Muscle layer of colon (tissue), 2 donors: ENCODE measurements at regions not wholly inside any gene's neighbourhood (a gene's known extent, or its start where the extent isn't known, plus 50 kb on each side); places are given as distances from the start of the nearest gene placed in this dataset.
A peak's percentile ranks its signal among the peaks of the same experiment; 100 is the strongest.

Source experiments
- H3K27ac ChIP-seq: one replicate; pipeline ENCODE4 v1.7.0; 2013; ENCODE audit warnings: low read depth, mild to moderate bottlenecking, low read length, moderate library complexity
- H3K27me3 ChIP-seq, 2 donors: one replicate each; pipeline ENCODE4 v1.7.0; 2013; ENCODE audit warnings: low read length in 2 of 2, mild to moderate bottlenecking in 2 of 2; ENCODE audit not compliant: insufficient read depth in 2 of 2, control insufficient read depth in 1 of 2
- H3K36me3 ChIP-seq: one replicate; pipeline ENCODE4 v1.7.0; 2013; ENCODE audit warnings: mild to moderate bottlenecking, low read length; ENCODE audit not compliant: insufficient read depth
- H3K4me1 ChIP-seq: one replicate; pipeline ENCODE4 v1.7.0; 2013; ENCODE audit warnings: mild to moderate bottlenecking, low read length; ENCODE audit not compliant: insufficient read depth
- H3K4me3 ChIP-seq, 2 donors: one replicate each; pipeline ENCODE4 v1.7.0; 2013; ENCODE audit warnings: low read length in 2 of 2, low read depth in 1 of 2, mild to moderate bottlenecking in 1 of 2, moderate library complexity in 1 of 2
- H3K9ac ChIP-seq: one replicate; pipeline ENCODE4 v1.7.0; 2013; ENCODE audit warnings: low read length
- H3K9me3 ChIP-seq: one replicate; pipeline ENCODE4 v1.7.0; 2013; ENCODE audit warnings: mild to moderate bottlenecking, low read length
- donor health status: abdominal sarcoma.
- donor health status: Adenocarcinoma of cecum.

DNA sequence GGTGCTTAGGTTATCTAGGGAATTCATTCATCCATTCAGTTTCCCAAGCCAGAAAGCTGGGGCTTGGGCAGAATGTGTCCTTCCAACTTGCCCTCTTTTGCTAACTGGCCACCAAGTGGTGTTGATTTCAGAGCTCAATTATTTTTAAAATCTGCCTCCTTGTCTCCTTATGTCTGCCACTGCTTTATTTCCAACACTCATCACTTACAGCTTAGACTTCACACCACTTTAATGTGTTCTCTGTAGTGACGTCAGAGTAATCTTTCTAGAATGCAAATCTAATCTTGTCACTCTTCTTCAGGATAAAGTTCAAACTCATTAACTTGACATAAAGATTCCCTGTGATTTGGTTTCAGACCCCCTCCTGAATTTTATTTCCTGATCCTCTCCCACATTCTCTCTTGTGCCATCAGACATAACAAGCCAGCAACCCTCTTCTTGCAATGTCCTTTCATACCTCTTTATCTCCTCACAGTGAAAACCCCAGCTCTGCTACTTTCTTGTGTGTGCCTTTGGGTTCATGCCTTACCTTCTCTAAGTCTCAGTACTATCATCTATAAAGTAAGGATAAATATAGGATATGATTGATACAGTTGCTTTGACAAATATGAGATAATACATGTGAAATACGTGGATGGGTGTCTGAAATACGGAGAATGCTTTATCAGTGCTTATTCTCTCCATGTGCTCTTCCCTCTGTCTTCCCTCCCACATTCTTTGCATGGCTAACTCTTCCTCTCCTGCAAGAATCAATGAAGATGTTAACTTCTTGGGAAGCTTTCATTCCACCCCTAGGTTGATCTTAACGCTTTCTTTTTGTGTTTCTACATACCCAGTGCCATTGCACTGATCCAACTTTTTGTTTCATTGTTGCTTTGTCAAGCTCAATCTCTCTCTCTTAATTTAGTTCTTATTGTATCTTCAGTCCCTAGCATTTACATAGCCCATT is 522.7 kb upstream of the FZD8 start:
- H3K36me3 ChIP-seq: no peaks in the 10 kb centered on the region
- H3K9me3 ChIP-seq: no peaks in the 10 kb centered on the region
- H3K9ac ChIP-seq: no peak overlapping the region
- H3K4me3 ChIP-seq: no peak overlapping the region
- H3K4me1 ChIP-seq: no peaks in the 10 kb centered on the region
- H3K27ac ChIP-seq: no peak overlapping the region
- no peaks in the 10 kb centered on the region for H3K27me3 ChIP-seq

DNA sequence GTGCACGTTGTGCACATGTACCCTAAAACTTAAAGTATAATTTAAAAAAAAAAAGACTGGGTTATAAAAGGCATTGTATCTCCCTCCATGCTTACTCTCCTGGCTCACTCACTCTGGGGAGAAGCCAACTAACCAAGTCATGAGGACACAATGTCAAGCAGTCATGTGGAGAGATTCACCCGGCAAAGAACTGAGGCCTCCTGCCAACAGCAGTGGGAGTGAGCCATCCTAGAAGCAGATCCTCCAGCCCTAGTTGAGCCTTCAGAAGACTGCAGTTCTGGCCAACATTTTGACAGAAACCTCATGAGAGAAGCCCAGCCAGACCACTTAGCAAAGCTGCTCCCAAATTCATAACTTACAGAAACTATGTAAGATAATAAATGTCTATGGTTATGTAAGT is 521.7 kb upstream of the FZD8 start:
- no peak overlapping the region for H3K4me3 ChIP-seq
- no peak overlapping the region for H3K9ac ChIP-seq
- H3K27me3 ChIP-seq: no peaks in the 10 kb centered on the region
- H3K9me3 ChIP-seq: no peaks in the 10 kb centered on the region
- no peak overlapping the region for H3K27ac ChIP-seq
- no peaks in the 10 kb centered on the region for H3K36me3 ChIP-seq
- no peaks in the 10 kb centered on the region for H3K4me1 ChIP-seq

DNA sequence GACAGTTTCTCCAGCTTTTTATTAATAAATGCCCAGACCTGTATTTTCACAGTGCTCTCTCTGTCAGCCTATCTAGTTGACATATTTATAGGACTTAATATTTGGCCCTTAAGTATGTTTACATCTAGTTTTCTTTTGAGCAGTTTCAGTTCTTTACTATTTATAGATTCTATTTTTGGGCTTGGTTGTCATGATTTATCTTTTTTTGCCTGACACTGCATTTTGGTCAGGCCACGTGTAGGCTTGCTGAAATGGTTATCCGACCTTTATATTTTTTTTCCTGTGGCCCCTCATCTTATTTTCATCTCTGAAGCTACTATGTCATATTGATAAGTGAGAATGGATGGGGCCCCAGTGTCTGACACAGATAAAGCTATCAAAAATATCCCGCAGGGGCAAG is 515.4 kb upstream of the FZD8 start:
- Histone ChIP-seq H3K27ac (no peak overlapping the region), H3K4me1 (no peaks in the 10 kb centered on the region), H3K36me3 (no peaks in the 10 kb centered on the region), H3K4me3 (no peak overlapping the region), H3K27me3 (no peaks in the 10 kb centered on the region), H3K9me3 (no peaks in the 10 kb centered on the region), H3K9ac (no peak overlapping the region)

DNA sequence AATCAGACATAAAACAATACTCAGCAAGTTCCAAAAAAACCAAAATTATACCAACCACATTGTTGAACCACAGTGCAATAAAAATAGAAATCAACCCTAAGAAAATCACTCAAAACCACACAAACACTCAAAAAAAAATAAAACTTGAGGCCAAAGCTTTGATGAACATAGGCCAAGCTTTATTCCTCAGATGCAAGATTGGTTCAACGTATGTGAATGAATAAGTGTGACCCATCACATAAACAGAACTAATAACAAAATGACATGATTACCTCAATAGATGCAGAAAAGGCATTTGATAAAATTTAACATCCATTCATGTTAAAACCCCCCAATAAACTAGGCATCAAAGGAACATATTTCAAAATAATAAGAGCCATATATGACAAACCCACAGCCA is 506.1 kb upstream of the FZD8 start:
- no peaks in the 10 kb centered on the region for H3K9me3 ChIP-seq
- no peaks in the 10 kb centered on the region for H3K27me3 ChIP-seq
- H3K4me1 ChIP-seq: no peaks in the 10 kb centered on the region
- no peak overlapping the region for H3K9ac ChIP-seq
- H3K4me3 ChIP-seq: no peak overlapping the region
- no peak overlapping the region for H3K27ac ChIP-seq
- H3K36me3 ChIP-seq: no peaks in the 10 kb centered on the region

DNA sequence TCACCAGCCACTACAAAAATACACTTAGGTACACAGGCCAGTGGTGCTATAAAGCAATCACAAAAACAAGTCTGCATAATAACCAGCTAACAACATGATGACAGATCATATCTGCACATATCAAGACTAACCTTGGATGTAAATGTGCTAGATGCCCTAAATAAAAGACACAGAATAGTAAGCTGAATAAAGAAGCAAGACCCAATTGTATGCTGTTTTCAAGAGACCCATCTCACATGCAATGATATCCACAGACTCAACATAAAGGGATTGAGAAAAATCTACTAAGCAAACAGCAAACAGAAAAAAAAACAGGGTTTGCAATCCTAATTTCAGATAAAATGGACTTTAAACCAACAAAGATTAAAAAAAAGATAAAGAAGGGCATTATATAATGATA is 505.4 kb upstream of the FZD8 start:
- Histone ChIP-seq H3K27me3 (no peaks in the 10 kb centered on the region), H3K4me3 (no peak overlapping the region), H3K9me3 (no peaks in the 10 kb centered on the region), H3K36me3 (no peaks in the 10 kb centered on the region), H3K9ac (no peak overlapping the region), H3K4me1 (no peaks in the 10 kb centered on the region), H3K27ac (no peak overlapping the region)

DNA sequence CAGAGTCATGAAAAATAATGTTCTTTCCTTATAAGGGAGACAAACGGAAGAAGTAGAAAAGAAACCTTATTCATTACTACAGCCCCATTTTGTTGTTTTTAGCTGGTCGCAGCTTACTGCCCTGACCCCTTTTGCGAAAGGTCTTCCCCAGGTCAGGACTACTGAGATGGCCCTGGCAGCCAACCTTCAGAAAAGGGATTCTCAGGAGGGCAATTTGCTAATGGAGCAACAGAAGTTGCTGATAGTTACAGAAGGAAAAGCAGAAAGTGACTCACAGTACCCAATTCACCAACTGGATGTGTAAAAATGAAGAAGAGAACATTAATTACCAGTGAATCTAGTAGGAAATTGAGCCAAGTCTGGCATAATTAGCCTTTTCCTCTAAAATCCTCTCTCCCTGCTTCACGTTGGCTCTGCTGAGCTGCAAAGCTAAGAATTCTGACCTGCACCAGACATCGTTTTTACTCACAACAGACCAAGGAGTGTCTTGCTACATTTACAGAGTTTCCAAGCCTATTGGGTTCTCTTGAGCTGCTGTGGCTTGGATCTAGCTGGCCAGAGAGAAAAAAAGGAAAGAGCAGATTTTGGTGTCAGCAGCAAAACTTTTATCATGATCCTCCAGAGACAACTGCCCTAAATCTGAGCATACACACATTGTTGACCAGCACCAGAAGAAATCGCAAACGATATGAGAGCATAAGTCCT is 499.9 kb upstream of the FZD8 start:
- Histone ChIP-seq H3K9me3 (peaks cover 3% of the 10 kb centered on the region), H3K4me3 (no peak overlapping the region), H3K27ac (no peak overlapping the region), H3K4me1 (no peaks in the 10 kb centered on the region), H3K27me3 (no peaks in the 10 kb centered on the region), H3K36me3 (no peaks in the 10 kb centered on the region), H3K9ac (no peak overlapping the region)

DNA sequence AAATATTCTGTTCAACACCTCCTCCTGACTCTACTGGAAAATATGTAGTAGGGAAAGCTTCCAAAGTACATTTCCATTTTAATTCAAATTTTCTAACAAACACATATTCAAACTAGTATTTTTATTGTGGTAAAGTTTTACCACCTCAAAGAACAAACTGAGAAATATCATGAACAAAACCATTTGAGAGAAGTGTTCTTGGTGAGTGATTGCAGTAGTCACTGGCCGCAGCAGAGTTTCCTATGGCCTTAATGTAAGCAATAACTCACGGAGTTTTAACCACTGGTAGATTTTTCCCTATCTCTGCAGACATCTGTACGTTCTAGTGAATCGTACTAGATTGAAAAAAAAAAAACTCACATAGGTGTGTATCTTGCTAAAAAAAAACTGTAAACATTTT is 487.0 kb upstream of the FZD8 start:
- H3K36me3 ChIP-seq: no peaks in the 10 kb centered on the region
- no peak overlapping the region for H3K27ac ChIP-seq
- H3K9me3 ChIP-seq: no peaks in the 10 kb centered on the region
- no peak overlapping the region for H3K4me3 ChIP-seq
- H3K4me1 ChIP-seq: no peaks in the 10 kb centered on the region
- H3K9ac ChIP-seq: no peak overlapping the region
- no peaks in the 10 kb centered on the region for H3K27me3 ChIP-seq

DNA sequence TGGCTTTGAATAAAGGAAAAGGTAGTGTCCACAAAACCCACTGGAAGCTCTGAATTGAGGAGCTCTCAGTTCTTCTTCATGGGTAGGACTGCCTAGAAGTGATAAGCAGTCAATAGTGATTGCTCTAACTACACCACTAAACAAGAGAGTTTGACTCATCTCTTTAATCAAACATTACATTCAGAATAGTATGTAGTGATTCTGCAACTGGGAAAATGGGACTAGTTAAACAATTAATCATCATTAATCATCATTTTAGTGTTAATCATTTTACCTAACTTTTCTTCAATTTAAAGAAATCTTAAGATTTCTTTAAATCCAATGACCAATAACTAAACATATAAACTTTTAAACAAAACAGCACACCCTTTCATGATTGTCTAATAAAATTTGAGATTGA is 484.0 kb upstream of the FZD8 start:
- Histone ChIP-seq H3K27me3 (no peaks in the 10 kb centered on the region), H3K9ac (no peak overlapping the region), H3K9me3 (no peaks in the 10 kb centered on the region), H3K4me3 (no peak overlapping the region), H3K4me1 (no peaks in the 10 kb centered on the region), H3K27ac (no peak overlapping the region), H3K36me3 (no peaks in the 10 kb centered on the region)

DNA sequence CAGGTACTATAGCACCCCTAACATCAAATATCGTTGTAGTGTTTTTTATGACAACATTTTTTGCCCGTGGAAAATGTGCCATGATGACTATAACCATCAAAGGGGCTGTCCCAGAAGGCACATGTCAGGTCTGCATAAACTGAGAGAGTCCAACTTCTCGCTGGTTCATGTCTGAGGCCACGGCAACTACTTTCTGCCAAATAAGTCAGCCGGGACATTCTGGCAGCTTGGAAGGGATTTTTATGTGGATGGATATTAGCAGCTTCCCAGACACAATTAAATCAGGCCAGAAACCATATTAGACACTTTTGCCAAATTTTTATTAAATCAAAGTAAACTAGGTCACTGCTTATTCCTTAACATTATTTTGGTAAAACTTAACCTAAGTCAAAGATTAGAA is 477.4 kb upstream of the FZD8 start:
- Histone ChIP-seq H3K9me3 (no peaks in the 10 kb centered on the region), H3K36me3 (no peaks in the 10 kb centered on the region), H3K27ac (no peak overlapping the region), H3K4me3 (no peak overlapping the region), H3K27me3 (no peaks in the 10 kb centered on the region), H3K9ac (no peak overlapping the region), H3K4me1 (peaks cover 52% of the 10 kb centered on the region)

DNA sequence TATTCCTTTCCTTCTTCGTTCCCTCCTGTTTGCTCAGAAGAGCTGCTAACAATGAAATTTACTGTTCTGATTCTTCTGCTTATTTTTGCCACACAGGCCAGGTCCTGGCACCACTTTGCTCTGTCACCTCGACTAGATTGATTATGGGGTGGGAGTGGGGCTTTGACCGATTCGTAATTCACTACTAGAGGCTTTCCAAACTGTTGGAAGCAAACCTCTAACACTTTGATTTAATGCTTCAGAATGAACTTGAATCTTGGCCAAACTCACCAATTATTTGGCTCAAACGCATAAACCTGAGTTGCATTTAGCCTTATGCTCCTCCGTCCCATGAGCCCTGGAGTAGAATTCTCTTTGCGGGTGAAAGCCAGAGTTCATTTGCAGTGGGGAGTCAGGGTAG is 476.2 kb upstream of the FZD8 start:
- no peaks in the 10 kb centered on the region for H3K9me3 ChIP-seq
- peak overlapping the region in 1 of 2 donors; percentile 12 for H3K4me3 ChIP-seq
- no peaks in the 10 kb centered on the region for H3K27me3 ChIP-seq
- H3K4me1 ChIP-seq: peaks cover 52% of the 10 kb centered on the region
- no peak overlapping the region for H3K9ac ChIP-seq
- H3K36me3 ChIP-seq: no peaks in the 10 kb centered on the region
- H3K27ac ChIP-seq: no peak overlapping the region

DNA sequence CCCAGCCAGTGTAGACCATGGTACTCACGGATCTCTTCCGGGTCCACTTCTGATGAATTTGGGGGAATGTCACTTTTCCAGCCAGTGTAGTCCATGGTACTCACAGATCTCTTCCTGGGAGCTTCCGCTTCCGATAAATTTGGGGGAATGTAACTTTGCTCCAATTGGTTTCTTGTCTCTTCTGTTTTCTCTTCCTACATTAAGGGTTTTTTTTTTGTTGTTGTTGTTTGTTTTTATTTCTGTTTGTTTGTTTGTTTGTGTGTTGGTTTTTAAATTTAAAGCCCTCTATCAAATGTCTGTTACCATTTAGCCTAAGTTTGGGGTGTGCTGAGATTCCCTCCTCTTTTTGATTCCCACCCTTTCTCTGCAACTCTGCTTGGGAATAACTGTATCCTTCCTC is 475.8 kb upstream of the FZD8 start:
- no peaks in the 10 kb centered on the region for H3K36me3 ChIP-seq
- H3K4me1 ChIP-seq: peaks cover 52% of the 10 kb centered on the region
- H3K27me3 ChIP-seq: no peaks in the 10 kb centered on the region
- H3K4me3 ChIP-seq: peak overlapping the region in 1 of 2 donors; percentile 12
- H3K9me3 ChIP-seq: no peaks in the 10 kb centered on the region
- no peak overlapping the region for H3K9ac ChIP-seq
- H3K27ac ChIP-seq: no peak overlapping the region
